HFFc6 (cell line): ENCODE measurements at regions not wholly inside any gene's neighbourhood (a gene's known extent, or its start where the extent isn't known, plus 50 kb on each side); places are given as distances from the start of the nearest gene placed in this dataset.
"Not testable (repeated sequence)": the region's sequence is repeated elsewhere in the genome, so short reads cannot be mapped to it uniquely, and the experiment has no call there.

Experiments
- DNase-seq: peaks from one replicate; pipeline ENCODE4 v3.0.0-alpha.2; 2018
- H3K27ac Mint-ChIP-seq: 2 replicates; pipeline ENCODE4 v1.8.0; 2020; ENCODE audit warnings: mild to moderate bottlenecking, mixed read lengths
- H3K27me3 Mint-ChIP-seq: 2 replicates; pipeline ENCODE4 v1.8.0; 2021; ENCODE audit warnings: mild to moderate bottlenecking, moderate library complexity, mixed read lengths; ENCODE audit not compliant: insufficient read depth
- H3K36me3 Mint-ChIP-seq: 2 replicates; pipeline ENCODE4 v1.8.0; 2021; ENCODE audit warnings: low read depth, mixed read lengths
- H3K4me1 Mint-ChIP-seq: 2 replicates; pipeline ENCODE4 v1.8.0; 2020; ENCODE audit warnings: low read depth, mixed read lengths
- H3K4me3 Mint-ChIP-seq: 2 replicates; pipeline ENCODE4 v1.8.0; 2020; ENCODE audit warnings: mild to moderate bottlenecking, moderate library complexity, mixed read lengths
- H3K9me3 Mint-ChIP-seq: 2 replicates; pipeline ENCODE4 v1.8.0; 2020; ENCODE audit warnings: mild to moderate bottlenecking, mixed read lengths
- CTCF ChIP-seq: fragments of 200-600 bp; sonication (generic); IDR thresholded peaks from 2 replicates; pipeline ENCODE4 v1.5.0; 2021; ENCODE audit warnings: antibody characterized with exemption, mild to moderate bottlenecking

GRCh38 chr3:71984843-71985613 lies 200.1 kb upstream of the PROK2 start:
- Mint-ChIP-seq H3K4me3 (no peak overlapping the region), H3K27ac (no peak overlapping the region), H3K27me3 (peaks cover 3% of the 10 kb centered on the region), H3K9me3 (no peaks in the 10 kb centered on the region), H3K4me1 (peaks cover 34% of the 10 kb centered on the region), H3K36me3 (no peaks in the 10 kb centered on the region)
- TF ChIP-seq CTCF, result no peak
- no peak for DNase-seq

- no peaks in the 10 kb centered on the region for H3K36me3 Mint-ChIP-seq
Observed at GRCh38 chr3:71983694-71984093, 198.7 kb upstream of the PROK2 start.

DNA sequence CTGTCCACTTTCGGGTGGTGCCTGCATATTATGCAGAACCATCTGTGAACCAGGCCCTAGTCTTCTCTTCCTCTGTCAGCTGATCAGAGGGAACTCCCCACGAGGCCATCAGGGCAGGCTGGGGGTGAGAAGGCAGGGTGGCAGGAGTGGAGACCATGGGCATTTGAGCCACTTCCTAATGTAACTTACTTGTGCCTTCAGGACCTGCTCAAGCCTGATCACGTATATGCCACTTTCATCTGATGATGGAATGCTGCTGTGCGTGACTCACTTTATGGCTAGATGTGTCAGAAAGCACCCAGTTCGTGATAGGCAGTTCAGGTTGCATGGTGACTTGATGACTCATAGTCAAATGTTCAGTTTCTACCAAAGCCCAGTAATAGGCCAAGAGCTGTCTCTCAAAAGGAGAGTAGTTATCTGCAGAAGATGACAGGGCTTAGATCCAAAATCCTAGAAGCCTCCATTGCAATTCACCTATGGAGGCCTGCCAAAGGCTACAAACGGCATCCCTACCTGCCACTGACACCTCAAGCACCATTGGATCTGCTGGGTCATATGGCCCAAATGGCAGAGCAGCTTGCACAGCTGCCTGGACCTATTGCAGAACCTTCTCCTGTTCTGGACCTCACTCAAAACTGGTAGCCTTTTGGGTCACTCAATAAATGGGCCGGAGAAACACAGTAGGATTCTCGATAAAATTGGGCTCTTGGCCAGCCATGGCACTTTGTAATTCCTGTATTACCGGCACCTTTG lies 197.7 kb upstream of the PROK2 start:
- peak; percentile 95 for DNase-seq
- peak overlapping the region; percentile 0; the same call in 1 of the 2 replicates for H3K4me3 Mint-ChIP-seq
- H3K27me3 Mint-ChIP-seq, H3K9me3 Mint-ChIP-seq, H3K36me3 Mint-ChIP-seq: not testable (repeated sequence)
- peak overlapping the region; percentile 25; the same call in 1 of the 2 replicates for H3K27ac Mint-ChIP-seq
- peaks cover 22% of the 10 kb centered on the region for H3K4me1 Mint-ChIP-seq

More at GRCh38 chr3:71983694-71984093, 198.7 kb upstream of the PROK2 start:
- no peak for TF ChIP-seq CTCF
- Mint-ChIP-seq H3K27ac (no peak overlapping the region; the same call in 1 of the 2 replicates), H3K4me3 (no peak overlapping the region), H3K27me3 (peaks cover 10% of the 10 kb centered on the region), H3K9me3 (no peaks in the 10 kb centered on the region), H3K4me1 (peaks cover 22% of the 10 kb centered on the region)
- no peak for DNase-seq

DNA sequence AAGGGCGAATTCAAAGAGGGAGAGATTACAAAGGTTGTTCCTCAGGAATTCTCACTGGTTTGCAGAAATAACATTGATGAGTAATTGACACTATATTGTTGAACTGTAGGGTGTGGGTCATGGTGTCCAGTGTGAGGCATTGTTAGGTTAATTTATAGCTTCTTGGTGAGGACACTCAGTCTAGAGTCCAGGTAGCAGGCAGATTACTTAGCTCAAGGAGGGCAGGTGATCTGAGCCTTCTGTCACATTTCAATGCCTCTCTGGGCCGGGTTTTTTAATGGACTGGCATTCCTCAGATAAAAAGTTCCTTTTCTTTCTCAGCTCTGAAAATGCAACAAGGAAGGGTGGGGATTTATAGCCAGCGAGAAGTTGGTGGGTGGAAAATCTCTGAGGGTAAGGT lies 194.2 kb upstream of the PROK2 start:
- Mint-ChIP-seq H3K36me3 (no peaks in the 10 kb centered on the region), H3K9me3 (no peaks in the 10 kb centered on the region; the same call in 1 of the 2 replicates), H3K27ac (no peak overlapping the region), H3K4me3 (no peak overlapping the region), H3K27me3 (peaks cover 21% of the 10 kb centered on the region), H3K4me1 (peaks cover 17% of the 10 kb centered on the region)
- DNase-seq, result no peak
- TF ChIP-seq CTCF, result no peak

- peaks cover 28% of the 10 kb centered on the region for H3K27me3 Mint-ChIP-seq
- no peak overlapping the region for H3K27ac Mint-ChIP-seq
- peaks cover 12% of the 10 kb centered on the region for H3K4me1 Mint-ChIP-seq
- H3K9me3 Mint-ChIP-seq, result peaks cover 4% of the 10 kb centered on the region; the same call in 1 of the 2 replicates
- no peak for TF ChIP-seq CTCF
- no peak overlapping the region for H3K4me3 Mint-ChIP-seq
- DNase-seq, result no peak
- H3K36me3 Mint-ChIP-seq, result no peaks in the 10 kb centered on the region
Observed at GRCh38 chr3:71978150-71978721, 193.3 kb upstream of the PROK2 start.
